Thoracic aorta (tissue), 2 donors: ENCODE measurements at regions not wholly inside any gene's neighbourhood (a gene's known extent, or its start where the extent isn't known, plus 50 kb on each side); places are given as distances from the start of the nearest gene placed in this dataset.

Experiments used
- ATAC-seq: fragments of 150-250 bp; one replicate; pipeline ENCODE4 v1.8.0; 2017; ENCODE audit warnings: low read depth; ENCODE audit not compliant: insufficient number of reproducible peaks, low FRiP score
- DNase-seq: peaks from one replicate; pipeline ENCODE4 v3.0.0-alpha.2; 2020; ENCODE audit warnings: low spot score
- H3K27ac ChIP-seq, 2 donors: fragments of 200-600 bp; sonication (generic); 1 replicate in 1 of 2; 2 replicates in 1 of 2; pipeline ENCODE4 v1.5.1; 2016; ENCODE audit warnings: mild to moderate bottlenecking in 2 of 2, moderate library complexity in 2 of 2
- H3K27me3 ChIP-seq: fragments of 200-600 bp; sonication (generic); replicated peaks from 2 replicates; pipeline ENCODE4 v1.6.0; 2016; ENCODE audit warnings: mild to moderate bottlenecking; ENCODE audit not compliant: insufficient read depth
- H3K36me3 ChIP-seq: fragments of 200-600 bp; sonication (generic); one replicate; pipeline ENCODE4 v1.5.1; 2016
- H3K4me1 ChIP-seq, 2 donors: fragments of 200-600 bp; sonication (generic); 1 replicate in 1 of 2; 2 replicates in 1 of 2; pipeline versions ENCODE4 v1.5.1 to v1.6.0; 2016; ENCODE audit warnings: low read depth in 2 of 2, mild to moderate bottlenecking in 1 of 2; ENCODE audit not compliant: control insufficient read depth in 1 of 2
- H3K4me3 ChIP-seq: fragments of 200-600 bp; sonication (generic); 2 replicates; pipeline ENCODE4 v1.5.1; 2016; ENCODE audit warnings: mild to moderate bottlenecking
- H3K9me3 ChIP-seq: fragments of 200-600 bp; sonication (generic); 2 replicates; pipeline ENCODE4 v1.5.1; 2016
- TF ChIP-seq, protein P1 (sequence below): fragments of 200-600 bp; sonication (generic); IDR thresholded peaks from one replicate; pipeline ENCODE4 v1.5.1; 2019; ENCODE audit warnings: antibody characterized with exemption

DNA sequence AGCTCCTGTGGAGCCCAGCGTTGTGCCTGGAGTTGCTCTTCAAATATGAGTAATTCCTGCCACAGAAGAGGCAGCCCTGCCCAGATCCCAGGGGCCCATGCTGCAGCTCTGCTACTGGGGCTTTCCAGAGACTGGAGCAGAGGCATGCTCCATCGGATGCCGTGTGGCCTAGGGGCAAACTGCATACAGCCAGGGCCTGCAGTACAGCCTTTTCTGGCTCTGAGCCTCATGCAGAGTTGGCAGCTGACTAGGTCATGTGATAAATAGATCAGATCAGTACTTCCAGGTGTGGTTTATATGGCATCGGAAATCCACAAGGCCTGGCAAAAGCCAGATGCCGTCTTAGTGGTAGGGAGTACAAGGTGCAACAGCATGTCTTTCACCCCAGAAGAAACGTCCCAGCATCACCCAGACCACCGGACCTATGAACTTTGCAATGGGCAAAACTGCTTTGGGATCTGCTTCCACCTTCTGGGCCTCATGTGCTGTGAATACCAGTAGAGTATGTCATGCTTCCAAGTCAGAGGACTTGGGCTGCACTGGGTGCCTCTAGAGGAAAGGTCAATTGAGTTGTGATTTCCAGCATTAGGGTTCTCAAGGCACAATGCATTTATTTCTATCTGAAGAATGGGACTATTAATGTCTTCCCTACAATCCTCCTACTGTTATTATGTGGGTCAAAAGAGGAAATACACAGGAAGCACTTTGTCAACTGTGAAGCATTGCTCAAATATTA, 250.7 kb upstream of the ZNF32 start:
- Histone ChIP-seq H3K9me3 (no peaks in the 10 kb centered on the region), H3K4me3 (no peak overlapping the region), H3K27me3 (no peaks in the 10 kb centered on the region), H3K4me1 (no peaks in the 10 kb centered on the region), H3K27ac (no peak overlapping the region), H3K36me3 (no peaks in the 10 kb centered on the region)
- TF ChIP-seq, protein P1, sequence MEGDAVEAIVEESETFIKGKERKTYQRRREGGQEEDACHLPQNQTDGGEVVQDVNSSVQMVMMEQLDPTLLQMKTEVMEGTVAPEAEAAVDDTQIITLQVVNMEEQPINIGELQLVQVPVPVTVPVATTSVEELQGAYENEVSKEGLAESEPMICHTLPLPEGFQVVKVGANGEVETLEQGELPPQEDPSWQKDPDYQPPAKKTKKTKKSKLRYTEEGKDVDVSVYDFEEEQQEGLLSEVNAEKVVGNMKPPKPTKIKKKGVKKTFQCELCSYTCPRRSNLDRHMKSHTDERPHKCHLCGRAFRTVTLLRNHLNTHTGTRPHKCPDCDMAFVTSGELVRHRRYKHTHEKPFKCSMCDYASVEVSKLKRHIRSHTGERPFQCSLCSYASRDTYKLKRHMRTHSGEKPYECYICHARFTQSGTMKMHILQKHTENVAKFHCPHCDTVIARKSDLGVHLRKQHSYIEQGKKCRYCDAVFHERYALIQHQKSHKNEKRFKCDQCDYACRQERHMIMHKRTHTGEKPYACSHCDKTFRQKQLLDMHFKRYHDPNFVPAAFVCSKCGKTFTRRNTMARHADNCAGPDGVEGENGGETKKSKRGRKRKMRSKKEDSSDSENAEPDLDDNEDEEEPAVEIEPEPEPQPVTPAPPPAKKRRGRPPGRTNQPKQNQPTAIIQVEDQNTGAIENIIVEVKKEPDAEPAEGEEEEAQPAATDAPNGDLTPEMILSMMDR = no peak
- ATAC-seq = no peak
- no peak for DNase-seq

DNA sequence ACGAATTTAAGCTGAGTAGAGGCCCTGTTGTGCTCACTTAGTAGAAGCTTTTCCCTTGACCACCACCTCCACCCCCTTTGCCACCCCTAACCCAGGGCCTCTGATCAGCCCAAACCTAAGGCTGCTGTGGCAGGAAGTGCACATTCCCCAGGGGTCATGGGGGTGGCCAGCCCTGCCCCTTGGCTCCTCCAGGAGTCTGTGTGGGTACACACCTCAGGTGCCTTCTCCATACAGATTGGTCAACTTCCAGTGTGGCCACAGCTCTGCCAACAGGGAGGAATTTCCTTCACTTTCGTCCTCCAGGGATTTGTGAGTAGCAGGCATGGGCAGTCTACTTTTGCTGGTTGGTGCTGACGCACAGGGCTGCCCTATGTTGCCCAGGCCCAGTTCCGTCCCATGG, 249.9 kb upstream of the ZNF32 start:
- TF ChIP-seq, protein P1 = no peak
- H3K27ac ChIP-seq = no peak overlapping the region
- no peak for DNase-seq
- H3K4me1 ChIP-seq = no peaks in the 10 kb centered on the region
- H3K9me3 ChIP-seq = no peaks in the 10 kb centered on the region
- no peaks in the 10 kb centered on the region for H3K36me3 ChIP-seq
- no peak overlapping the region for H3K4me3 ChIP-seq
- H3K27me3 ChIP-seq = no peaks in the 10 kb centered on the region
- ATAC-seq = no peak

DNA sequence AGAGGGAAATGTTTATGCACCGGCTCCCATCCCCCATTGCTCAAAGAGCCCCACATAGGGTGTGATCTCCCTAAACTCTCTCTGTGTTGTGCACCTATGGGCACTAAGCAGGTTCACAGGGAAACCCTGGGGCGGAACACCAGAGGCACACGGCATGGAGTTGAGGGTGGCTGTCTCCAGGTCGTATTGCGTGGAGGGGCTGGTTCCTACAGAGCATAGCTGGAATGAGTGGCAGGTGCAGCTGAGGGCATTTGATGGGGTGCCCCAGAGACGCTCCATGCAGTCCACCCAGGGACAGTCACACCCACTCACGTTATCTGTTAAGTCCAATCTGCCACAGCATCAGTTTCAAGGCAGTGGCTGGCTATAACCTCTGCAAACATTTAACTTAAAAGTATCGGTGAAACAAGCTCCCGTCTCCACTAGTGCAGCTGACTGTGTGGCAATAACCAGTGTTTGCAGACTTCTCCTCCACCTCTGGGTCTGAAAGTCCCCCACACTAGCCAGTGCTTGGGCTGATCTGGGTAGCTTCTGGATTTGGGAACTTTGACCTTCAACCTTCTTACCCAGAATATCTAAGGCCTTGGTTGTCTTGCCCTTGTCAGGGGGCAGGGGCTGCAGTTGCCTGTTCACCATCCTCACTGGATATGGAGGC, 249.2 kb upstream of the ZNF32 start:
- no peak for ATAC-seq
- Histone ChIP-seq H3K4me1 (no peaks in the 10 kb centered on the region), H3K9me3 (no peaks in the 10 kb centered on the region), H3K27me3 (no peaks in the 10 kb centered on the region), H3K27ac (no peak overlapping the region), H3K36me3 (no peaks in the 10 kb centered on the region), H3K4me3 (no peak overlapping the region)
- TF ChIP-seq, protein P1 = no peak
- DNase-seq = no peak

DNA sequence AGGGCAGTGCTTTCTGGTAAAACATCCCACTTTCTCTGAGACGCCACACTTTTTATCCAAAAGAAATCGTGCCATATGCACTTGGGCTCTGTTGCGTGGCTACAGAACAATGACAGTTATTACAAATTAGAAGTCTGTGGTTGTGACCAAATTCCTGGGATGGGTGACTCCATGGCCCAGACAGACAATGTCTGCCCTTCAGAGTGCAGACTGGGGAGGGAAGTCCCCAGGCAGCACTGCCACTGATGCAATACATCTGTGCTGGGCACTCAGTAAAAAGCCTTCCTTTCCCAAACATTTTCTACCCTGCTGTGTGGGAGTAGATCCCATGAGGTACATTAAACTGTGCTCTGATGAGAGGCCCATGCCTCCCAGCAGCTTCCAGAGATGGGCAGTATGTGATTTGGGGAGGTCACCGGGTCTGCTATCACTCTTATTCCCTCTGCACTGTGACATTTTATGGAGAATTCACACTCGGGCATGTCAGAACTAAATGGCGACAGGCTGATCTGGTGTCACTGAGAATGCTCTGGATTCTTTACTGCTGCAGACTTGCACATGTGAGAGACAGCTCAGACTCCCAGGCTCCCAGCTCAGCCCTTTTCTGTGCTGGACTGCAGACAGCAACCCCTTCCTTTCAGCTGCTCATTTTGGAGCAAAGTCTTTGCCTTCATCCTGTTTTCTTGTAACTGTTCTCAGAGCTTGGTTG, 243.5 kb upstream of the ZNF32 start:
- no peak for ATAC-seq
- no peak overlapping the region for H3K4me3 ChIP-seq
- no peak for DNase-seq

DNA sequence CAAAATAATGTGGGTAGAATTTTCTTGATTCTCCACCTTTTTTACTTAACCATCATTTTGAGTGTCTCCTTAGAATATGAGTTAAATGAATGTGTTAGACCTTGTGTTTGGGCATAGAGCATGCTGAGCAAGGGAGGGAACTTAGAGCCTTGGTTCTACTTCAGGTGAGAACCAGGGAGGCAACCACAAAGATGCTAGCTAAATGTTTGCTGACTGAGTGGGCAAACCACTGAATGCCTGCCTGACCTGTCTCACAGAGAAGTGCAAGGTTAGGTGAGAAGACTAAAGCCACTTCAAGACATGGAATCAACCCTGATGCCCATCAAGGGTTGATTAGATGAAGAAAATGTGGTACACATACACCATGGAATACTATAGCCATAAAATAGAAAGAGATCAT, 242.6 kb upstream of the ZNF32 start:
- Histone ChIP-seq H3K4me3 (no peak overlapping the region), H3K36me3 (no peaks in the 10 kb centered on the region), H3K4me1 (no peaks in the 10 kb centered on the region), H3K27ac (no peak overlapping the region), H3K27me3 (no peaks in the 10 kb centered on the region), H3K9me3 (no peaks in the 10 kb centered on the region)
- ATAC-seq (no peak), DNase-seq (no peak)
- TF ChIP-seq, protein P1 = no peak

More for the DNA sequence above, 243.5 kb upstream of the ZNF32 start:
- Histone ChIP-seq H3K27me3 (no peaks in the 10 kb centered on the region), H3K27ac (no peak overlapping the region), H3K36me3 (no peaks in the 10 kb centered on the region), H3K9me3 (no peaks in the 10 kb centered on the region), H3K4me1 (no peaks in the 10 kb centered on the region)
- TF ChIP-seq, protein P1 = no peak
